WTC11 (cell line): ENCODE measurements at regions not wholly inside any gene's neighbourhood (a gene's known extent, or its start where the extent isn't known, plus 50 kb on each side); places are given as distances from the start of the nearest gene placed in this dataset.

ENCODE experiments used
- ATAC-seq: fragments of 200-7000 bp; cut with Tn5 transposase; 2 replicates; pipeline ENCODE4 v1.10.0; 2021; ENCODE audit warnings: mild to moderate bottlenecking, moderate library complexity
- CTCF ChIA-PET: fragments of 300-600 bp; sonication (Branson Sonifier 250); formaldehyde crosslinking; loops from one replicate; lab custom pipeline; 2021; ENCODE audit warnings: antibody characterized with exemption; lab: Charles Lee
- POLR2A ChIA-PET: fragments of 350-600 bp; sonication (Branson Sonifier 250); formaldehyde crosslinking; loops from one replicate; lab custom pipeline; 2021; ENCODE audit warnings: antibody characterized with exemption; lab: Charles Lee
- DNase-seq: peaks from one replicate; pipeline ENCODE4 v3.0.0; 2021; ENCODE audit warnings: low spot score
- H3K27ac Mint-ChIP-seq: 2 replicates; pipeline ENCODE4 v1.8.0; 2021; ENCODE audit warnings: mixed read lengths
- H3K27me3 Mint-ChIP-seq: 2 replicates; pipeline ENCODE4 v1.8.0; 2021; ENCODE audit warnings: low read depth, mild to moderate bottlenecking, moderate library complexity, mixed read lengths
- H3K36me3 Mint-ChIP-seq: 2 replicates; pipeline ENCODE4 v1.8.0; 2021; ENCODE audit warnings: mixed read lengths
- H3K4me1 Mint-ChIP-seq: 2 replicates; pipeline ENCODE4 v1.8.0; 2022; ENCODE audit warnings: mixed read lengths
- H3K4me3 Mint-ChIP-seq: 2 replicates; pipeline ENCODE4 v1.8.0; 2021; ENCODE audit warnings: mild to moderate bottlenecking, moderate library complexity, mixed read lengths
- H3K9me3 Mint-ChIP-seq: 2 replicates; pipeline ENCODE4 v1.8.0; 2021; ENCODE audit warnings: mixed read lengths
- CREB1 ChIP-seq: sonication (generic); formaldehyde crosslinking; IDR thresholded peaks from 2 replicates; pipeline ENCODE4 v1.8.0; 2023; ENCODE audit warnings: mild to moderate bottlenecking, missing genetic modification reagents
- CREM ChIP-seq: sonication (generic); formaldehyde crosslinking; IDR thresholded peaks from 2 replicates; pipeline ENCODE4 v1.8.1; 2022; ENCODE audit warnings: mild to moderate bottlenecking, missing genetic modification reagents, moderate library complexity
- EMX1 ChIP-seq: fragments of 250-450 bp; sonication (Bioruptor Pico); IDR thresholded peaks from 2 replicates; pipeline ENCODE4 v1.8.0; 2021; ENCODE audit warnings: mild to moderate bottlenecking
- ESRRA ChIP-seq: sonication (generic); formaldehyde crosslinking; IDR thresholded peaks from 2 replicates; pipeline ENCODE4 v1.8.1; 2022; ENCODE audit warnings: mild to moderate bottlenecking, missing genetic modification reagents, borderline replicate concordance
- IRF1 ChIP-seq: sonication (generic); formaldehyde crosslinking; IDR thresholded peaks from 2 replicates; pipeline ENCODE4 v1.8.0; 2023; ENCODE audit warnings: missing genetic modification reagents
- OVOL2 ChIP-seq: fragments of 250-450 bp; sonication (Bioruptor Pico); IDR thresholded peaks from 2 replicates; pipeline ENCODE4 v1.9.0; 2021; ENCODE audit warnings: mild to moderate bottlenecking, borderline replicate concordance
- PREB ChIP-seq: sonication (generic); formaldehyde crosslinking; IDR thresholded peaks from 2 replicates; pipeline ENCODE4 v1.8.1; 2022; ENCODE audit warnings: mild to moderate bottlenecking, missing genetic modification reagents, moderate library complexity, borderline replicate concordance
- TCF7 ChIP-seq: sonication (generic); formaldehyde crosslinking; IDR thresholded peaks from 2 replicates; pipeline ENCODE4 v1.8.0; 2022; ENCODE audit warnings: mild to moderate bottlenecking, low read depth, missing genetic modification reagents, moderate library complexity
- TEAD1 ChIP-seq: sonication (generic); formaldehyde crosslinking; IDR thresholded peaks from 2 replicates; pipeline ENCODE4 v1.8.0; 2022; ENCODE audit warnings: mild to moderate bottlenecking, missing genetic modification reagents
- TP53 ChIP-seq: sonication (generic); formaldehyde crosslinking; IDR thresholded peaks from 2 replicates; pipeline ENCODE4 v1.8.1; 2023; ENCODE audit warnings: mild to moderate bottlenecking, missing genetic modification reagents
- USF1 ChIP-seq: sonication (generic); formaldehyde crosslinking; IDR thresholded peaks from 2 replicates; pipeline ENCODE4 v1.8.0; 2022; ENCODE audit warnings: mild to moderate bottlenecking, missing genetic modification reagents
- USF2 ChIP-seq: sonication (generic); formaldehyde crosslinking; IDR thresholded peaks from 2 replicates; pipeline ENCODE4 v1.8.1; 2023; ENCODE audit warnings: mild to moderate bottlenecking, missing genetic modification reagents, moderate library complexity
- ZNF317 ChIP-seq: sonication (generic); formaldehyde crosslinking; IDR thresholded peaks from 2 replicates; pipeline ENCODE4 v1.8.1; 2023; ENCODE audit warnings: low read depth, mild to moderate bottlenecking, moderate library complexity, missing genetic modification reagents, borderline replicate concordance
- ZNF423 ChIP-seq: fragments of 250-450 bp; sonication (Bioruptor Pico); IDR thresholded peaks from 2 replicates; pipeline ENCODE4 v2.1.2; 2022; ENCODE audit warnings: mild to moderate bottlenecking, moderate library complexity

- Mint-ChIP-seq H3K4me1 (peaks cover 23% of the 10 kb centered on the region), H3K9me3 (peaks cover 22% of the 10 kb centered on the region), H3K36me3 (peaks cover 12% of the 10 kb centered on the region; the same call in 1 of the 2 replicates), H3K4me3 (no peak overlapping the region), H3K27ac (no peak overlapping the region), H3K27me3 (no peaks in the 10 kb centered on the region)
- TF ChIP-seq USF1 (no peak), CREB1 (CRISPR knock-in tag) (no peak), CREM (CRISPR knock-in tag) (no peak), ESRRA (no peak), EMX1 (CRISPR knock-in tag) (no peak), IRF1 (no peak)
- DNase-seq (no peak), ATAC-seq (no peak)
- ChIA-PET CTCF (interaction anchor here (1.4 kb wide), 1 partner anchor 100 kb away, joined by 3 read pairs; no protein-coding TSS in a partner anchor), POLR2A (no interaction called here)
Observed at GRCh38 chr5:9838916-9839315, 208.8 kb upstream of the TAS2R1 start.

- DNase-seq (no peak), ATAC-seq (peak; percentile 41)
- Mint-ChIP-seq H3K9me3 (no peaks in the 10 kb centered on the region), H3K36me3 (no peaks in the 10 kb centered on the region), H3K4me1 (peaks cover 56% of the 10 kb centered on the region), H3K4me3 (no peak overlapping the region), H3K27ac (peak overlapping the region; percentile 28; the same call in 1 of the 2 replicates), H3K27me3 (no peaks in the 10 kb centered on the region)
- peak; percentile 52 for TF ChIP-seq USF2 (CRISPR knock-in tag)
- 0 out of 2 replicates have a peak, but pooled peaks have one; percentile 25 for TF ChIP-seq USF1
- TF ChIP-seq TEAD1: 0 out of 2 replicates have a peak, but pooled peaks have one; percentile 40
- no peak for TF ChIP-seq PREB (CRISPR knock-in tag)
- POLR2A ChIA-PET: no interaction called here
- CTCF ChIA-PET: interaction anchor here (0.6 to 2.1 kb wide), 22 partner anchors 11 to 398 kb away, joined by 3 to 17 read pairs (median 3); no protein-coding TSS in a partner anchor
Observed at GRCh38 chr5:9834871-9835770, 205.0 kb upstream of the TAS2R1 start.

GRCh38 chr5:9833871-9834270 lies 203.7 kb upstream of the TAS2R1 start:
- ChIA-PET CTCF (interaction anchor here (0.6 to 2.1 kb wide), 8 partner anchors 15 to 286 kb away, joined by 3 to 17 read pairs (median 6); no protein-coding TSS in a partner anchor), POLR2A (no interaction called here)
- Mint-ChIP-seq H3K9me3 (no peaks in the 10 kb centered on the region), H3K4me3 (peak overlapping the region; percentile 4; the same call in 1 of the 2 replicates), H3K36me3 (no peaks in the 10 kb centered on the region), H3K4me1 (peaks cover 68% of the 10 kb centered on the region), H3K27ac (peak overlapping the region; percentile 73), H3K27me3 (no peaks in the 10 kb centered on the region)
- DNase-seq (peak; percentile 17), ATAC-seq (peak; percentile 76)
- TF ChIP-seq TP53 (CRISPR knock-in tag) (no peak), OVOL2 (CRISPR knock-in tag) (no peak), TCF7 (no peak), ZNF423 (CRISPR knock-in tag) (0 out of 2 replicates have a peak, but pooled peaks have one; percentile 30), ZNF317 (CRISPR knock-in tag) (peak; percentile 90)
